ENCODE measurements at regions not wholly inside any gene's neighbourhood (a gene's known extent, or its start where the extent isn't known, plus 50 kb on each side); places are given as distances from the start of the nearest gene placed in this dataset.

DNA sequence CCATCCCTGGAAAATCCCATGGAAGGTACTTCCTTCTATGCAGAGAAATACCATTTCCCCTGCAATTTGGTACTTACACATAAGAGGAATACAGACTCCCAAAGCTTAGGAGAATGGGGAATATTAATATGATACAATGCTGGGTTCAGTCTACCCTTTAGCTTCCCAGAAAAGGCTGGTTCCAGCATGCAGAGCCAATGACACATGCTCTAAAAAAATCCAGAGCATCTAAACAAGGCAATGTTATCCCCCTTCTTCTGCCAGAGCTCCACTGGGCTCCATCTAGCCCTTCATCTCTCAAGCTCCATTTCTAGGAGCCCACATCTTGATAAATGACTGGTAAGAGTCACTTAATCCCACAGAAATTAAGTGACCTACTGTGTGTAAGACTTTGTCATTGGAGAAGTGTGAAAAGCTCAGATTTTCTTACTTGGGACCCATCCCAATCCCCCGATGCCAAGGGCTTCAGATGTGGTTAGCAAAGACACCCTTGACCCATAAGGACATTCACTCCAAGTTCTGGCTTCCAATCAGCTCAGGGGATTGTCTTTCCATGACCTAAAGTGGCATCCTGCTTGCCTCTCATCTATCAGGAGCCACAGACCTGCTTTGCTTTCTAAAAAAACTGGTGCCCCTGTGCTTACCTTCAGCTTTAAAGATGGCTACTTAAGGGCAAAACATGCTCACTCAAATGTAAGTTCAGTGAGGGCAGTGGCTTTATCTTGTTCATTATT, 137.5 kb downstream of the UNC5CL start:
- ATAC-seq (no peak), FAIRE-seq (no peak), DNase-seq (ENCODE audit: low read depth in 1 of 2, low spot score in 1 of 2) (no peak)
- 100% methylated on average over 1 of the region's 1 CpG for WGBS (ENCODE audit: missing lambda C conversion rate)
- Histone ChIP-seq H3K4me3 (no peak overlapping the region), H3K4me1 (peaks cover 7% of the 10 kb centered on the region), H3K27ac (peak overlapping the region in 1 of 2 experiments; percentile 43; a peak in 3 of 6 replicates), H3K9me3 (no peaks in the 10 kb centered on the region), H3K4me2 (no peak overlapping the region)
- no peak for TF ChIP-seq EP300 (IDR thresholded peaks at IDR 0.05)
- no peak for TF ChIP-seq HDAC2 (IDR thresholded peaks at IDR 0.05)
- TF ChIP-seq POLR2AphosphoS2 (conservative IDR thresholded peaks at IDR 0.05; ENCODE audit: low read length) = no peak
- TF ChIP-seq MAFK (IDR thresholded peaks at IDR 0.05; ENCODE audit: partially characterized antibody) = no peak
- TF ChIP-seq SREBF2 (IDR thresholded peaks at IDR 0.05) = no peak
- no peak for TF ChIP-seq RCOR1 (IDR thresholded peaks at IDR 0.05; ENCODE audit: low read depth, low read length)
- no peak for TF ChIP-seq POLR2A (IDR thresholded peaks at IDR 0.05; ENCODE audit: low read length)
- TF ChIP-seq TP53 (CRISPR knock-in tag; IDR thresholded peaks at IDR 0.05) = no peak
- TF ChIP-seq ZC3H11A (IDR thresholded peaks at IDR 0.05) = no peak
- ChIA-PET CTCF (interaction anchor here (1.0 to 2.1 kb wide), 3 partner anchors 11 to 127 kb away, joined by 4 to 12 read pairs (median 6); no protein-coding TSS in a partner anchor), POLR2A (no interaction called here)

DNA sequence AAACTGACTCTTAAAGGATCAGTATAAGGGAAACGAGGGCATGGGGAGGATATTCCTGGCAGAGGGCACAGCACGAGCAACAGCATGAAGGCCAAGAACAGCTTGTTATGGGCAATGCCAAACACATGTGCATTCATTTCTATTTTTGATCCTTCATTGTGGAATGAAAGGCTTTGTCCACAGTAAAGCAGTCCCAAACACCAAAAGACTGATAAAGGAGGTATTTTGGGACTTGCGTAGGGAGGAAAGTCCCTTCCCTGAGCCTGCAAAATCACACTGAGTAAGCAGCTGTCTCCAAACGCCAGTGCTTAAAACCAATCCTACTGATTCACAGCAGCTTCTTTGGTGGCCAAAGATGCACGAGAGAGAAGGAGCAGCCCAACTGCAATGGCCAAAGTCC, 138.2 kb downstream of the UNC5CL start:
- ChIA-PET POLR2A (no interaction called here), CTCF (interaction anchor here (1.0 to 2.1 kb wide), 3 partner anchors 11 to 127 kb away, joined by 4 to 12 read pairs (median 4); no protein-coding TSS in a partner anchor)
- TF ChIP-seq, protein P1, sequence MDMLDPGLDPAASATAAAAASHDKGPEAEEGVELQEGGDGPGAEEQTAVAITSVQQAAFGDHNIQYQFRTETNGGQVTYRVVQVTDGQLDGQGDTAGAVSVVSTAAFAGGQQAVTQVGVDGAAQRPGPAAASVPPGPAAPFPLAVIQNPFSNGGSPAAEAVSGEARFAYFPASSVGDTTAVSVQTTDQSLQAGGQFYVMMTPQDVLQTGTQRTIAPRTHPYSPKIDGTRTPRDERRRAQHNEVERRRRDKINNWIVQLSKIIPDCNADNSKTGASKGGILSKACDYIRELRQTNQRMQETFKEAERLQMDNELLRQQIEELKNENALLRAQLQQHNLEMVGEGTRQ (IDR thresholded peaks at IDR 0.05) = no peak
- TF ChIP-seq JUN (IDR thresholded peaks at IDR 0.05) = no peak
- no peak for TF ChIP-seq CEBPB (IDR thresholded peaks at IDR 0.05)
- no peaks in the 10 kb centered on the region for H3K9me3 ChIP-seq
- no peak overlapping the region for H3K4me3 ChIP-seq
- DNase-seq (ENCODE audit: low read depth in 1 of 2, low spot score in 1 of 2) (no peak), FAIRE-seq (no peak), ATAC-seq (no peak)
- H3K27ac ChIP-seq = peak overlapping the region in 1 of 2 experiments; percentile 43; a peak in 2 of 6 replicates
- no peak overlapping the region for H3K4me2 ChIP-seq
- H3K4me1 ChIP-seq = peaks cover under 1% of the 10 kb centered on the region; the same call in 1 of the 3 replicates
- 71% methylated on average over 5 of the region's 5 CpGs for WGBS (ENCODE audit: missing lambda C conversion rate)

DNA sequence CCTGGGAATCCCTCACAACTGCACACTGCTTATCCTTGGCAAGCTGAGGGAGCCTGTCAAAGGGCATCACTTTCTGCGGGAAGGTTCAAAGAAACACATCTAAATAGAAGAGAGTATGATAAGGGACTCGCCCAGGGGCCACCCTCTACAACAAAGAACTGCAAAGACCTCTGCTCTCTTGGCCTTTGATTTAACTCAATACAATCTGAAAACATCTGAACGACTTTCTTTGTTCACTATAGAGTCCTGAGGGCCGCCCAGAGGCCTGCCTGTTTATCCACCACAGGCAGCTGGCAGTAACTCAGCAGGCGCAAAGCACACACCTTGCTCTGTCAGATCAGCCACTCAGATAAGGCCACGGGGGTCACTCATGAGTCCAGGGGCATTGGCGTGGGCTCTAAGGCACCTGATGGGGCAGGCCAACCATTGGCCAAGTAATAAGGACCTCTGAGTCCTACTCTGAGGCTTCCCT, 139.3 kb downstream of the UNC5CL start:
- ChIA-PET CTCF (interaction anchor here (1.1 to 2.1 kb wide), 2 partner anchors 12 to 128 kb away, joined by 4 to 12 read pairs; no protein-coding TSS in a partner anchor), POLR2A (no interaction called here)
- no peak for FAIRE-seq
- Histone ChIP-seq H3K4me2 (no peak overlapping the region), H3K9me3 (no peaks in the 10 kb centered on the region), H3K27ac (peak overlapping the region in 1 of 2 experiments; percentile 49; a peak in 3 of 6 replicates), H3K4me1 (peaks cover 6% of the 10 kb centered on the region), H3K4me3 (no peak overlapping the region)
- no peak for ATAC-seq
- no peak for DNase-seq (ENCODE audit: low read depth in 1 of 2, low spot score in 1 of 2)
- 67% methylated on average over 7 of the region's 7 CpGs for WGBS (ENCODE audit: missing lambda C conversion rate)
- no peak for TF ChIP-seq CHD2 (IDR thresholded peaks at IDR 0.05; ENCODE audit: low read length, partially characterized antibody)
- no peak for TF ChIP-seq NPAS2 (CRISPR knock-in tag; IDR thresholded peaks at IDR 0.05; ENCODE audit: borderline replicate concordance)
- TF ChIP-seq MAZ (IDR thresholded peaks at IDR 0.05; ENCODE audit: borderline replicate concordance, low read depth, low read length) = no peak
- no peak for TF ChIP-seq NR3C1 (IDR thresholded peaks at IDR 0.05)
- TF ChIP-seq POLR2A (IDR thresholded peaks at IDR 0.05; ENCODE audit: low read length) = no peak
- no peak for TF ChIP-seq RAD21 (conservative IDR thresholded peaks at IDR 0.05 in 1 of 2, IDR thresholded peaks at IDR 0.05 in 1 of 2)
- no peak for TF ChIP-seq FOSB (CRISPR knock-in tag; IDR thresholded peaks at IDR 0.05)
- TF ChIP-seq HEYL (CRISPR knock-in tag; IDR thresholded peaks at IDR 0.05) = no peak
- TF ChIP-seq CEBPB (IDR thresholded peaks at IDR 0.05) = no peak
- TF ChIP-seq FOSL2 (IDR thresholded peaks at IDR 0.05) = no peak
- TF ChIP-seq FOSL2 (CRISPR knock-in tag; IDR thresholded peaks at IDR 0.05) = no peak
- TF ChIP-seq, protein P2, sequence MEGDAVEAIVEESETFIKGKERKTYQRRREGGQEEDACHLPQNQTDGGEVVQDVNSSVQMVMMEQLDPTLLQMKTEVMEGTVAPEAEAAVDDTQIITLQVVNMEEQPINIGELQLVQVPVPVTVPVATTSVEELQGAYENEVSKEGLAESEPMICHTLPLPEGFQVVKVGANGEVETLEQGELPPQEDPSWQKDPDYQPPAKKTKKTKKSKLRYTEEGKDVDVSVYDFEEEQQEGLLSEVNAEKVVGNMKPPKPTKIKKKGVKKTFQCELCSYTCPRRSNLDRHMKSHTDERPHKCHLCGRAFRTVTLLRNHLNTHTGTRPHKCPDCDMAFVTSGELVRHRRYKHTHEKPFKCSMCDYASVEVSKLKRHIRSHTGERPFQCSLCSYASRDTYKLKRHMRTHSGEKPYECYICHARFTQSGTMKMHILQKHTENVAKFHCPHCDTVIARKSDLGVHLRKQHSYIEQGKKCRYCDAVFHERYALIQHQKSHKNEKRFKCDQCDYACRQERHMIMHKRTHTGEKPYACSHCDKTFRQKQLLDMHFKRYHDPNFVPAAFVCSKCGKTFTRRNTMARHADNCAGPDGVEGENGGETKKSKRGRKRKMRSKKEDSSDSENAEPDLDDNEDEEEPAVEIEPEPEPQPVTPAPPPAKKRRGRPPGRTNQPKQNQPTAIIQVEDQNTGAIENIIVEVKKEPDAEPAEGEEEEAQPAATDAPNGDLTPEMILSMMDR (IDR thresholded peaks at IDR 0.05) = no peak
- no peak for TF ChIP-seq HDAC2 (IDR thresholded peaks at IDR 0.05)
- TF ChIP-seq MYC (IDR thresholded peaks at IDR 0.05; ENCODE audit: borderline replicate concordance, low read length) = no peak
- TF ChIP-seq, protein P3, sequence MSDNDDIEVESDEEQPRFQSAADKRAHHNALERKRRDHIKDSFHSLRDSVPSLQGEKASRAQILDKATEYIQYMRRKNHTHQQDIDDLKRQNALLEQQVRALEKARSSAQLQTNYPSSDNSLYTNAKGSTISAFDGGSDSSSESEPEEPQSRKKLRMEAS (IDR thresholded peaks at IDR 0.05) = no peak
- TF ChIP-seq, protein P4, sequence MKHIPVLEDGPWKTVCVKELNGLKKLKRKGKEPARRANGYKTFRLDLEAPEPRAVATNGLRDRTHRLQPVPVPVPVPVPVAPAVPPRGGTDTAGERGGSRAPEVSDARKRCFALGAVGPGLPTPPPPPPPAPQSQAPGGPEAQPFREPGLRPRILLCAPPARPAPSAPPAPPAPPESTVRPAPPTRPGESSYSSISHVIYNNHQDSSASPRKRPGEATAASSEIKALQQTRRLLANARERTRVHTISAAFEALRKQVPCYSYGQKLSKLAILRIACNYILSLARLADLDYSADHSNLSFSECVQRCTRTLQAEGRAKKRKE (CRISPR knock-in tag; IDR thresholded peaks at IDR 0.05; ENCODE audit: low read depth) = no peak
